ENCODE measurements at regions not wholly inside any gene's neighbourhood (a gene's known extent, or its start where the extent isn't known, plus 50 kb on each side); places are given as distances from the start of the nearest gene placed in this dataset.

- H3K36me3 ChIP-seq (ENCODE audit: control insufficient read depth in 3 of 3, insufficient read depth in 2 of 3, low read depth in 1 of 3, low read length in 3 of 3): no peaks in the 10 kb centered on the region
- peaks cover 0 to 4% (median 3%) of the 10 kb centered on the region in 3 donors for H3K4me1 ChIP-seq (ENCODE audit: control insufficient read depth in 3 of 3, insufficient read depth in 2 of 3, low read depth in 1 of 3, low read length in 2 of 3)
- H3K9me3 ChIP-seq (ENCODE audit: control insufficient read depth in 2 of 2, insufficient read depth in 1 of 2, low read depth in 1 of 2, low read length in 1 of 2): no peaks in the 10 kb centered on the region
- WGBS, 3 donors: 78 to 82% (median 80%) methylated on average over 3 of the region's 3 CpGs
- FAIRE-seq: no peak
- no peak for DNase-seq
- no peaks in the 10 kb centered on the region for H3K27me3 ChIP-seq (ENCODE audit: control insufficient read depth in 3 of 3, insufficient read depth in 3 of 3, low read length in 3 of 3)
- H3K4me3 ChIP-seq (ENCODE audit: low read depth in 1 of 3, low read length in 3 of 3): no peak overlapping the region
- H3K27ac ChIP-seq (ENCODE audit: low read depth in 1 of 3, low read length in 2 of 3): no peak overlapping the region
Observed at GRCh38 chr1:182186757-182187146, 125.2 kb upstream of the ZNF648 start.

- no peak for DNase-seq
- FAIRE-seq: no peak
- Histone ChIP-seq H3K36me3 (ENCODE audit: control insufficient read depth in 3 of 3, insufficient read depth in 2 of 3, low read depth in 1 of 3, low read length in 3 of 3) (no peaks in the 10 kb centered on the region), H3K9me3 (ENCODE audit: control insufficient read depth in 2 of 2, insufficient read depth in 1 of 2, low read depth in 1 of 2, low read length in 1 of 2) (no peaks in the 10 kb centered on the region), H3K4me3 (ENCODE audit: low read depth in 1 of 3, low read length in 3 of 3) (no peak overlapping the region), H3K27ac (ENCODE audit: low read depth in 1 of 3, low read length in 2 of 3) (no peak overlapping the region), H3K4me1 (ENCODE audit: control insufficient read depth in 3 of 3, insufficient read depth in 2 of 3, low read depth in 1 of 3, low read length in 2 of 3) (peaks cover 0 to 4% (median 3%) of the 10 kb centered on the region in 3 donors), H3K27me3 (ENCODE audit: control insufficient read depth in 3 of 3, insufficient read depth in 3 of 3, low read length in 3 of 3) (no peaks in the 10 kb centered on the region)
- whole genome bisulfite sequencing, 3 donors: 78 to 89% (median 85%) methylated on average over 2 of the region's 2 CpGs
Observed at GRCh38 chr1:182185842-182186756, 124.6 kb upstream of the ZNF648 start.

- 86 to 90% (median 88%) methylated on average over 2 of the region's 2 CpGs for WGBS, 3 donors
Observed at GRCh38 chr1:182185136-182185535, 123.6 kb upstream of the ZNF648 start.

GRCh38 chr1:182183606-182184005 is 122.1 kb upstream of the ZNF648 start:
- Histone ChIP-seq H3K4me3 (ENCODE audit: low read depth in 1 of 3, low read length in 3 of 3) (no peak overlapping the region), H3K36me3 (ENCODE audit: control insufficient read depth in 3 of 3, insufficient read depth in 2 of 3, low read depth in 1 of 3, low read length in 3 of 3) (no peaks in the 10 kb centered on the region), H3K9me3 (ENCODE audit: control insufficient read depth in 2 of 2, insufficient read depth in 1 of 2, low read depth in 1 of 2, low read length in 1 of 2) (no peaks in the 10 kb centered on the region), H3K27ac (ENCODE audit: low read depth in 1 of 3, low read length in 2 of 3) (no peak overlapping the region), H3K4me1 (ENCODE audit: control insufficient read depth in 3 of 3, insufficient read depth in 2 of 3, low read depth in 1 of 3, low read length in 2 of 3) (peaks cover 0 to 4% (median 3%) of the 10 kb centered on the region in 3 donors), H3K27me3 (ENCODE audit: control insufficient read depth in 3 of 3, insufficient read depth in 3 of 3, low read length in 3 of 3) (no peaks in the 10 kb centered on the region)
- DNase-seq (peak; percentile 20 to 32), FAIRE-seq (no peak)
- 11 to 53% (median 48%) methylated on average over 3 of the region's 3 CpGs for WGBS, 3 donors

More at GRCh38 chr1:182185136-182185535, 123.6 kb upstream of the ZNF648 start:
- Histone ChIP-seq H3K4me3 (ENCODE audit: low read depth in 1 of 3, low read length in 3 of 3) (no peak overlapping the region), H3K9me3 (ENCODE audit: control insufficient read depth in 2 of 2, insufficient read depth in 1 of 2, low read depth in 1 of 2, low read length in 1 of 2) (no peaks in the 10 kb centered on the region), H3K36me3 (ENCODE audit: control insufficient read depth in 3 of 3, insufficient read depth in 2 of 3, low read depth in 1 of 3, low read length in 3 of 3) (no peaks in the 10 kb centered on the region), H3K27ac (ENCODE audit: low read depth in 1 of 3, low read length in 2 of 3) (no peak overlapping the region), H3K4me1 (ENCODE audit: control insufficient read depth in 3 of 3, insufficient read depth in 2 of 3, low read depth in 1 of 3, low read length in 2 of 3) (peaks cover 0 to 4% (median 3%) of the 10 kb centered on the region in 3 donors), H3K27me3 (ENCODE audit: control insufficient read depth in 3 of 3, insufficient read depth in 3 of 3, low read length in 3 of 3) (no peaks in the 10 kb centered on the region)
- FAIRE-seq (no peak), DNase-seq (no peak)

GRCh38 chr1:182182311-182182710 is 120.8 kb upstream of the ZNF648 start:
- FAIRE-seq: no peak
- Histone ChIP-seq H3K9me3 (ENCODE audit: control insufficient read depth in 2 of 2, insufficient read depth in 1 of 2, low read depth in 1 of 2, low read length in 1 of 2) (no peaks in the 10 kb centered on the region), H3K27me3 (ENCODE audit: control insufficient read depth in 3 of 3, insufficient read depth in 3 of 3, low read length in 3 of 3) (no peaks in the 10 kb centered on the region), H3K27ac (ENCODE audit: low read depth in 1 of 3, low read length in 2 of 3) (no peak overlapping the region), H3K4me1 (ENCODE audit: control insufficient read depth in 3 of 3, insufficient read depth in 2 of 3, low read depth in 1 of 3, low read length in 2 of 3) (peaks cover 0 to 4% (median 3%) of the 10 kb centered on the region in 3 donors), H3K36me3 (ENCODE audit: control insufficient read depth in 3 of 3, insufficient read depth in 2 of 3, low read depth in 1 of 3, low read length in 3 of 3) (no peaks in the 10 kb centered on the region), H3K4me3 (ENCODE audit: low read depth in 1 of 3, low read length in 3 of 3) (no peak overlapping the region)
- DNase-seq: no peak

- no peak for FAIRE-seq
- H3K27ac ChIP-seq (ENCODE audit: low read depth in 1 of 3, low read length in 2 of 3): peak overlapping the region in 1 of 3 donors; percentile 3
Observed at GRCh38 chr1:182181167-182181572, 119.7 kb upstream of the ZNF648 start.

GRCh38 chr1:182175361-182175931 is 113.9 kb upstream of the ZNF648 start:
- WGBS, 3 donors: 57 to 70% (median 68%) methylated on average over 4 of the region's 4 CpGs
- H3K27ac ChIP-seq (ENCODE audit: low read depth in 1 of 3, low read length in 2 of 3): peak overlapping the region in 1 of 3 donors; percentile 25
- no peak overlapping the region for H3K4me3 ChIP-seq (ENCODE audit: low read depth in 1 of 3, low read length in 3 of 3)
- no peaks in the 10 kb centered on the region for H3K36me3 ChIP-seq (ENCODE audit: control insufficient read depth in 3 of 3, insufficient read depth in 2 of 3, low read depth in 1 of 3, low read length in 3 of 3)
- DNase-seq (peak in 1 of 2 donors; percentile 78), FAIRE-seq (no peak)
- no peaks in the 10 kb centered on the region for H3K27me3 ChIP-seq (ENCODE audit: control insufficient read depth in 3 of 3, insufficient read depth in 3 of 3, low read length in 3 of 3)
- H3K9me3 ChIP-seq (ENCODE audit: control insufficient read depth in 2 of 2, insufficient read depth in 1 of 2, low read depth in 1 of 2, low read length in 1 of 2): no peaks in the 10 kb centered on the region
- peaks cover 0 to 2% (median 0%) of the 10 kb centered on the region in 3 donors for H3K4me1 ChIP-seq (ENCODE audit: control insufficient read depth in 3 of 3, insufficient read depth in 2 of 3, low read depth in 1 of 3, low read length in 2 of 3)

More at GRCh38 chr1:182181167-182181572, 119.7 kb upstream of the ZNF648 start:
- peak in 1 of 2 donors; percentile 56 for DNase-seq
- Histone ChIP-seq H3K9me3 (ENCODE audit: control insufficient read depth in 2 of 2, insufficient read depth in 1 of 2, low read depth in 1 of 2, low read length in 1 of 2) (no peaks in the 10 kb centered on the region), H3K36me3 (ENCODE audit: control insufficient read depth in 3 of 3, insufficient read depth in 2 of 3, low read depth in 1 of 3, low read length in 3 of 3) (no peaks in the 10 kb centered on the region), H3K4me1 (ENCODE audit: control insufficient read depth in 3 of 3, insufficient read depth in 2 of 3, low read depth in 1 of 3, low read length in 2 of 3) (peaks cover 0 to 4% (median 3%) of the 10 kb centered on the region in 3 donors), H3K4me3 (ENCODE audit: low read depth in 1 of 3, low read length in 3 of 3) (no peak overlapping the region), H3K27me3 (ENCODE audit: control insufficient read depth in 3 of 3, insufficient read depth in 3 of 3, low read length in 3 of 3) (no peaks in the 10 kb centered on the region)
- 9 to 42% (median 13%) methylated on average over 3 of the region's 3 CpGs for WGBS, 3 donors

GRCh38 chr1:182174513-182174855 is 113.0 kb upstream of the ZNF648 start:
- peaks cover 0 to 2% (median 0%) of the 10 kb centered on the region in 3 donors for H3K4me1 ChIP-seq (ENCODE audit: control insufficient read depth in 3 of 3, insufficient read depth in 2 of 3, low read depth in 1 of 3, low read length in 2 of 3)

More at GRCh38 chr1:182174513-182174855, 113.0 kb upstream of the ZNF648 start:
- Histone ChIP-seq H3K9me3 (ENCODE audit: control insufficient read depth in 2 of 2, insufficient read depth in 1 of 2, low read depth in 1 of 2, low read length in 1 of 2) (no peaks in the 10 kb centered on the region), H3K36me3 (ENCODE audit: control insufficient read depth in 3 of 3, insufficient read depth in 2 of 3, low read depth in 1 of 3, low read length in 3 of 3) (no peaks in the 10 kb centered on the region), H3K4me3 (ENCODE audit: low read depth in 1 of 3, low read length in 3 of 3) (no peak overlapping the region), H3K27ac (ENCODE audit: low read depth in 1 of 3, low read length in 2 of 3) (peak overlapping the region in 1 of 3 donors; percentile 62), H3K27me3 (ENCODE audit: control insufficient read depth in 3 of 3, insufficient read depth in 3 of 3, low read length in 3 of 3) (no peaks in the 10 kb centered on the region)
- no peak for DNase-seq
- WGBS, 3 donors: 62 to 77% (median 68%) methylated on average over 1 of the region's 1 CpG
- FAIRE-seq: no peak
